Nephron (organoid): ENCODE measurements at regions not wholly inside any gene's neighbourhood (a gene's known extent, or its start where the extent isn't known, plus 50 kb on each side); places are given as distances from the start of the nearest gene placed in this dataset.

ENCODE experiments used
- H3K27ac Mint-ChIP-seq, 3 experiments: 2 replicates each; pipeline ENCODE4 v1.8.0; 2020; ENCODE audit warnings: mixed read lengths in 3 of 3, mild to moderate bottlenecking in 2 of 3, moderate library complexity in 1 of 3
- H3K27me3 Mint-ChIP-seq: 2 replicates; pipeline ENCODE4 v1.8.0; 2021; ENCODE audit warnings: low read depth, mild to moderate bottlenecking, moderate library complexity, mixed read lengths
- H3K36me3 Mint-ChIP-seq: 2 replicates; pipeline ENCODE4 v1.8.0; 2020; ENCODE audit warnings: low read depth, mixed read lengths
- H3K4me1 Mint-ChIP-seq: 2 replicates; pipeline ENCODE4 v1.8.0; 2020; ENCODE audit warnings: mixed read lengths
- H3K4me3 Mint-ChIP-seq, 3 experiments: 2 replicates each; pipeline ENCODE4 v1.8.0; 2020; ENCODE audit warnings: mild to moderate bottlenecking in 3 of 3, mixed read lengths in 3 of 3, moderate library complexity in 2 of 3
- H3K9me3 Mint-ChIP-seq: 2 replicates; pipeline ENCODE4 v1.8.0; 2020; ENCODE audit warnings: mixed read lengths
- TF ChIP-seq, protein P1 (sequence below), 3 experiments: fragments of 200-600 bp; sonication (generic); IDR thresholded peaks; one replicate each; pipeline ENCODE4 v1.5.0; 2021; ENCODE audit warnings: antibody characterized with exemption in 3 of 3; ENCODE audit not compliant: unreplicated experiment in 3 of 3

DNA sequence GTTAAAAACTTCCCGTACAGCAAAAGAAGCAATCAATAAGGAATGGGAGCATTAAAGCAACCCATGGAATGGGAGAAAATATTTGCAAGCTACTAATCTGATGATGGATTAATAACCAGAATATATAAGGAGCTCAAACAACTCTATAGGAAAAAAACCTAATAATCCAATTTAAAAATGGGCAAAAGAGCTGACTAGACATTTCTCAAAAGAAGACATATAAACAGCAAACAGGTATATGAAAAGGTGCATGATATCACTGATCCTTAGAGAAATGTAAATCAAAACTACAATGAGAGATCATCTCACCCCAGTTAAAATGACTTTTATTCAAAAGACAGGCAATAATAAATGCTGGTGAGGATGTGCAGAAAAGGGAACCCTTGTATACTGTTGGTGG is 52.7 kb upstream of the POU1F1 start:
- H3K9me3 Mint-ChIP-seq: peaks cover 12% of the 10 kb centered on the region
- TF ChIP-seq, protein P1, sequence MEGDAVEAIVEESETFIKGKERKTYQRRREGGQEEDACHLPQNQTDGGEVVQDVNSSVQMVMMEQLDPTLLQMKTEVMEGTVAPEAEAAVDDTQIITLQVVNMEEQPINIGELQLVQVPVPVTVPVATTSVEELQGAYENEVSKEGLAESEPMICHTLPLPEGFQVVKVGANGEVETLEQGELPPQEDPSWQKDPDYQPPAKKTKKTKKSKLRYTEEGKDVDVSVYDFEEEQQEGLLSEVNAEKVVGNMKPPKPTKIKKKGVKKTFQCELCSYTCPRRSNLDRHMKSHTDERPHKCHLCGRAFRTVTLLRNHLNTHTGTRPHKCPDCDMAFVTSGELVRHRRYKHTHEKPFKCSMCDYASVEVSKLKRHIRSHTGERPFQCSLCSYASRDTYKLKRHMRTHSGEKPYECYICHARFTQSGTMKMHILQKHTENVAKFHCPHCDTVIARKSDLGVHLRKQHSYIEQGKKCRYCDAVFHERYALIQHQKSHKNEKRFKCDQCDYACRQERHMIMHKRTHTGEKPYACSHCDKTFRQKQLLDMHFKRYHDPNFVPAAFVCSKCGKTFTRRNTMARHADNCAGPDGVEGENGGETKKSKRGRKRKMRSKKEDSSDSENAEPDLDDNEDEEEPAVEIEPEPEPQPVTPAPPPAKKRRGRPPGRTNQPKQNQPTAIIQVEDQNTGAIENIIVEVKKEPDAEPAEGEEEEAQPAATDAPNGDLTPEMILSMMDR (IDR thresholded peaks at IDR 0.05; ENCODE audit: unreplicated experiment in 3 of 3): no peak
- H3K27me3 Mint-ChIP-seq: peaks cover 4% of the 10 kb centered on the region
- H3K36me3 Mint-ChIP-seq: no peaks in the 10 kb centered on the region
- H3K4me3 Mint-ChIP-seq: no peak overlapping the region
- no peak overlapping the region for H3K27ac Mint-ChIP-seq
- no peaks in the 10 kb centered on the region for H3K4me1 Mint-ChIP-seq
